Occipital lobe (tissue), 1 donor: ENCODE measurements at regions not wholly inside any gene's neighbourhood (a gene's known extent, or its start where the extent isn't known, plus 50 kb on each side); places are given as distances from the start of the nearest gene placed in this dataset.

Source experiments
- DNase-seq: peaks from one replicate; lab custom pipeline; 2025; lab: John Stamatoyannopoulos, UW

GRCh38 chr4:41359836-41360213 is 103.1 kb downstream of the UCHL1 start:
- no peak for DNase-seq

GRCh38 chr4:41360214-41360920 is 103.6 kb downstream of the UCHL1 start:
- DNase-seq = peak; percentile 66

- peak; percentile 51 for DNase-seq
Observed at GRCh38 chr4:41360921-41361793, 104.4 kb downstream of the UCHL1 start.

GRCh38 chr4:41361794-41362526 is 105.2 kb downstream of the UCHL1 start:
- DNase-seq = no peak

- DNase-seq = peak; percentile 9
Observed at GRCh38 chr4:41362621-41363383, 106.1 kb downstream of the UCHL1 start.

- DNase-seq = peak; percentile 35
Observed at GRCh38 chr4:41363384-41363981, 106.8 kb downstream of the UCHL1 start.

GRCh38 chr4:41364876-41365275 is 108.1 kb downstream of the UCHL1 start:
- no peak for DNase-seq

GRCh38 chr4:41365681-41366080 is 109.0 kb downstream of the UCHL1 start:
- peak; percentile 88 for DNase-seq

GRCh38 chr4:41366911-41367517 is 110.3 kb downstream of the UCHL1 start:
- DNase-seq = no peak

GRCh38 chr4:41369680-41370079 is 113.0 kb downstream of the UCHL1 start:
- DNase-seq = peak; percentile 60

GRCh38 chr4:41373221-41373620 is 116.5 kb downstream of the UCHL1 start:
- no peak for DNase-seq

- no peak for DNase-seq
Observed at GRCh38 chr4:41374490-41374889, 117.8 kb downstream of the UCHL1 start.

- DNase-seq = no peak
Observed at GRCh38 chr4:41375561-41375960, 118.8 kb downstream of the UCHL1 start.

- no peak for DNase-seq
Observed at GRCh38 chr4:41377196-41377595, 120.5 kb downstream of the UCHL1 start.

GRCh38 chr4:41379230-41379629 is 122.5 kb downstream of the UCHL1 start:
- DNase-seq = no peak

- no peak for DNase-seq
Observed at GRCh38 chr4:41380511-41381157, 123.9 kb downstream of the UCHL1 start.

- DNase-seq = no peak
Observed at GRCh38 chr4:41381384-41381783, 124.7 kb downstream of the UCHL1 start.

- DNase-seq = no peak
Observed at GRCh38 chr4:41384992-41385391, 128.3 kb downstream of the UCHL1 start.

GRCh38 chr4:41385481-41385880 is 128.8 kb downstream of the UCHL1 start:
- DNase-seq = no peak

GRCh38 chr4:41388080-41388479 is 131.4 kb downstream of the UCHL1 start:
- no peak for DNase-seq
